ENCODE measurements at regions not wholly inside any gene's neighbourhood (a gene's known extent, or its start where the extent isn't known, plus 50 kb on each side); places are given as distances from the start of the nearest gene placed in this dataset.

- no peak overlapping the region for H3K4me2 ChIP-seq
- no peaks in the 10 kb centered on the region for H3K36me3 ChIP-seq
- H3K9me3 ChIP-seq (replicated peaks in 1 of 11): no peaks in the 10 kb centered on the region
- H3K27me3 ChIP-seq: no peaks in the 10 kb centered on the region
- no peak overlapping the region for H3K9ac ChIP-seq
- H3K27ac ChIP-seq: no peak overlapping the region
- H4K20me1 ChIP-seq: no peaks in the 10 kb centered on the region
- H3K4me3 ChIP-seq: no peak overlapping the region
- no peak for TF ChIP-seq Cebpa-rat (IDR thresholded peaks at IDR 0.05)
- H3K4me1 ChIP-seq: no peaks in the 10 kb centered on the region
These were observed 446.4 kb upstream of the KLF4 start for GRCh38 chr9:107935931-107936330.

- no peak overlapping the region for H3K9ac ChIP-seq
- no peak for TF ChIP-seq Cebpa-rat (IDR thresholded peaks at IDR 0.05)
- no peak overlapping the region for H3K4me2 ChIP-seq
- no peak overlapping the region for H3K4me3 ChIP-seq
- no peaks in the 10 kb centered on the region for H3K9me3 ChIP-seq (replicated peaks in 1 of 11)
- H4K20me1 ChIP-seq: no peaks in the 10 kb centered on the region
- H3K4me1 ChIP-seq: peaks cover 0 to 12% (median 0%) of the 10 kb centered on the region in 10 experiments; a peak in 6 of 20 replicates
- no peaks in the 10 kb centered on the region for H3K36me3 ChIP-seq
- H3K27ac ChIP-seq: no peak overlapping the region
- H3K27me3 ChIP-seq: no peaks in the 10 kb centered on the region
These were observed 443.9 kb upstream of the KLF4 start for GRCh38 chr9:107933516-107933915.

GRCh38 chr9:107933097-107933496 is 443.5 kb upstream of the KLF4 start:
- Histone ChIP-seq H3K9ac (no peak overlapping the region), H4K20me1 (no peaks in the 10 kb centered on the region), H3K4me3 (no peak overlapping the region), H3K36me3 (no peaks in the 10 kb centered on the region), H3K9me3 (replicated peaks in 1 of 11) (no peaks in the 10 kb centered on the region), H3K27me3 (no peaks in the 10 kb centered on the region), H3K4me1 (peaks cover 0 to 12% (median 0%) of the 10 kb centered on the region in 10 experiments; a peak in 6 of 20 replicates), H3K4me2 (no peak overlapping the region), H3K27ac (no peak overlapping the region)
- no peak for TF ChIP-seq Cebpa-rat (IDR thresholded peaks at IDR 0.05)

- Histone ChIP-seq H3K9ac (no peak overlapping the region), H3K27me3 (no peaks in the 10 kb centered on the region), H3K4me2 (no peak overlapping the region), H4K20me1 (no peaks in the 10 kb centered on the region), H3K27ac (no peak overlapping the region), H3K36me3 (no peaks in the 10 kb centered on the region), H3K4me1 (peaks cover 0 to 12% (median 0%) of the 10 kb centered on the region in 10 experiments; a peak in 6 of 20 replicates), H3K4me3 (no peak overlapping the region), H3K9me3 (replicated peaks in 1 of 11) (no peaks in the 10 kb centered on the region)
- no peak for TF ChIP-seq Cebpa-rat (IDR thresholded peaks at IDR 0.05)
These were observed 443.0 kb upstream of the KLF4 start for GRCh38 chr9:107932601-107933000.

GRCh38 chr9:107932046-107932445 is 442.5 kb upstream of the KLF4 start:
- no peak overlapping the region for H3K4me3 ChIP-seq
- no peak overlapping the region for H3K27ac ChIP-seq
- no peaks in the 10 kb centered on the region for H3K36me3 ChIP-seq
- no peak overlapping the region for H3K9ac ChIP-seq
- no peaks in the 10 kb centered on the region for H4K20me1 ChIP-seq
- no peak overlapping the region for H3K4me2 ChIP-seq
- peaks cover 0 to 12% (median 0%) of the 10 kb centered on the region in 10 experiments; a peak in 6 of 20 replicates for H3K4me1 ChIP-seq
- H3K27me3 ChIP-seq: no peaks in the 10 kb centered on the region
- H3K9me3 ChIP-seq (replicated peaks in 1 of 11): no peaks in the 10 kb centered on the region
- no peak for TF ChIP-seq Cebpa-rat (IDR thresholded peaks at IDR 0.05)

- Histone ChIP-seq H3K4me3 (no peak overlapping the region), H3K4me2 (no peak overlapping the region), H3K27me3 (no peaks in the 10 kb centered on the region), H3K9me3 (replicated peaks in 1 of 11) (no peaks in the 10 kb centered on the region), H3K27ac (no peak overlapping the region), H3K9ac (no peak overlapping the region), H4K20me1 (no peaks in the 10 kb centered on the region), H3K4me1 (peaks cover 0 to 12% (median 0%) of the 10 kb centered on the region in 10 experiments; a peak in 6 of 20 replicates), H3K36me3 (no peaks in the 10 kb centered on the region)
- TF ChIP-seq Cebpa-rat (IDR thresholded peaks at IDR 0.05): no peak
These were observed 441.6 kb upstream of the KLF4 start for GRCh38 chr9:107931071-107931715.

- Histone ChIP-seq H3K4me3 (no peak overlapping the region), H3K36me3 (no peaks in the 10 kb centered on the region), H3K27ac (no peak overlapping the region), H3K4me2 (peak overlapping the region in 2 of 11 experiments; percentile 14 to 30; a peak in 4 of 22 replicates), H3K4me1 (peaks cover 0 to 12% (median 0%) of the 10 kb centered on the region in 10 experiments; a peak in 6 of 20 replicates), H4K20me1 (no peaks in the 10 kb centered on the region), H3K9ac (no peak overlapping the region), H3K27me3 (no peaks in the 10 kb centered on the region), H3K9me3 (replicated peaks in 1 of 11) (peaks cover 0 to 1% (median 0%) of the 10 kb centered on the region in 11 experiments; a peak in 1 of 22 replicates)
- TF ChIP-seq Cebpa-rat (IDR thresholded peaks at IDR 0.05): no peak
These were observed 439.9 kb upstream of the KLF4 start for GRCh38 chr9:107929443-107929842.

- H3K4me1 ChIP-seq: peaks cover 0 to 12% (median 0%) of the 10 kb centered on the region in 10 experiments; a peak in 6 of 20 replicates
- no peak overlapping the region for H3K9ac ChIP-seq
- H3K27me3 ChIP-seq: no peaks in the 10 kb centered on the region
- TF ChIP-seq Cebpa-rat (IDR thresholded peaks at IDR 0.05): no peak
- H3K4me3 ChIP-seq: no peak overlapping the region
- H3K4me2 ChIP-seq: peak overlapping the region in 2 of 11 experiments; percentile 14 to 30; a peak in 3 of 22 replicates
- no peak overlapping the region for H3K27ac ChIP-seq
- no peaks in the 10 kb centered on the region for H3K36me3 ChIP-seq
- no peaks in the 10 kb centered on the region for H4K20me1 ChIP-seq
- H3K9me3 ChIP-seq (replicated peaks in 1 of 11): peaks cover 0 to 6% (median 0%) of the 10 kb centered on the region in 11 experiments; a peak in 3 of 22 replicates
These were observed 439.3 kb upstream of the KLF4 start for GRCh38 chr9:107928701-107929371.

- TF ChIP-seq Cebpa-rat (IDR thresholded peaks at IDR 0.05): no peak
- Histone ChIP-seq H4K20me1 (no peaks in the 10 kb centered on the region), H3K36me3 (no peaks in the 10 kb centered on the region), H3K9me3 (replicated peaks in 1 of 11) (peaks cover 0 to 14% (median 0%) of the 10 kb centered on the region in 11 experiments; a peak in 3 of 22 replicates), H3K27me3 (no peaks in the 10 kb centered on the region), H3K27ac (no peak overlapping the region), H3K4me3 (no peak overlapping the region), H3K4me1 (peaks cover 0 to 12% (median 0%) of the 10 kb centered on the region in 10 experiments; a peak in 6 of 20 replicates), H3K4me2 (no peak overlapping the region), H3K9ac (no peak overlapping the region)
These were observed 437.7 kb upstream of the KLF4 start for GRCh38 chr9:107927276-107927675.

Measured in BLaER1 treated with 17β-estradiol and CSF1 and Interleukin-3, amounts not matched to agents 10 nM and 100 nM (cell line).